K562 (cell line): ENCODE measurements at regions not wholly inside any gene's neighbourhood (a gene's known extent, or its start where the extent isn't known, plus 50 kb on each side); places are given as distances from the start of the nearest gene placed in this dataset.

ENCODE experiments used
- ATAC-seq: fragments of 200-7000 bp; cut with Tn5 transposase; 3 replicates; pipeline ENCODE4 v1.9.1; 2020; ENCODE audit warnings: moderate library complexity
- BruUV-seq: library from RNA; stranded (reverse); fragments of 400-500 nt; replicated peaks from 2 replicates; lab custom pipeline; 2021; lab: Mats Ljungman, UMichigan
- CTCF ChIA-PET: fragments of 300-600 bp; formaldehyde crosslinking; extraction: SDS; loops from one replicate; lab custom pipeline; 2021; ENCODE audit warnings: low intra/inter-chr PET ratio; lab: Yijun Ruan, JAX
- POLR2A ChIA-PET: fragments of 300-600, 350-650 bp; sonication (Branson Sonifier 250); formaldehyde crosslinking; extraction: SDS; loops from one replicate; lab custom pipeline; 2021; ENCODE audit warnings: antibody characterized with exemption, inconsistent platforms; lab: Yijun Ruan, JAX
- DNase-seq, 4 experiments: peaks; one replicate each; pipeline versions ENCODE4 v3.0.0 to v3.0.0-alpha.2; 2011 to 2018; ENCODE audit warnings: low spot score in 3 of 4, mixed read lengths in 3 of 4; ENCODE audit errors: extremely low read depth in 1 of 4
- FAIRE-seq: peaks from 2 replicates; lab custom pipeline; 2011; peaks lifted over from hg19 to GRCh38; lab: Jason Lieb, UNC
- H2AFZ ChIP-seq: 2 replicates; pipeline ENCODE4 v1.6.0; 2011; ENCODE audit warnings: low read depth, low read length, control low read depth, inconsistent platforms
- H3K27ac ChIP-seq: fragments of 200-600 bp; 3 replicates; pipeline ENCODE4 v1.8.0; 2011; ENCODE audit warnings: low read depth, mild to moderate bottlenecking, control low read depth, inconsistent platforms, low read length, moderate library complexity, mixed read lengths; ENCODE audit errors: extremely low read depth
- H3K27me3 ChIP-seq, 2 experiments: fragments of 300-600 bp in 1 of 2; 2 replicates in 1 of 2; 3 replicates in 1 of 2; pipeline versions ENCODE4 v1.6.0 to v1.8.0; 2011; ENCODE audit warnings: inconsistent platforms in 2 of 2, low read length in 2 of 2, mild to moderate bottlenecking in 1 of 2, mixed read lengths in 1 of 2, moderate library complexity in 1 of 2; ENCODE audit not compliant: control insufficient read depth in 2 of 2, insufficient read depth in 2 of 2
- H3K36me3 ChIP-seq: fragments of 300-600 bp; 3 replicates; pipeline ENCODE4 v1.8.0; 2011; ENCODE audit warnings: mild to moderate bottlenecking, low read length, inconsistent platforms; ENCODE audit not compliant: control insufficient read depth, insufficient read depth
- H3K4me1 ChIP-seq, 2 experiments: fragments of 200-600 bp in 1 of 2; replicated peaks in 1 of 2; 2 replicates in 1 of 2; 3 replicates in 1 of 2; pipeline versions ENCODE4 v1.5.1 to v1.8.0; 2011; ENCODE audit warnings: inconsistent platforms in 2 of 2, low read length in 2 of 2, mild to moderate bottlenecking in 1 of 2, mixed read lengths in 1 of 2, moderate library complexity in 1 of 2; ENCODE audit not compliant: control insufficient read depth in 2 of 2, insufficient read depth in 2 of 2
- H3K4me2 ChIP-seq: 2 replicates; pipeline ENCODE4 v1.6.1; 2011; ENCODE audit warnings: low read length, control low read depth, inconsistent platforms, mixed read lengths; ENCODE audit not compliant: insufficient read depth
- H3K4me3 ChIP-seq: fragments of 200-600 bp; sonication (generic), shearing (Covaris generic); 2 replicates; pipeline ENCODE4 v1.5.1; 2016; ENCODE audit warnings: control low read depth, inconsistent platforms
- H3K79me2 ChIP-seq: fragments of 200-600 bp; 3 replicates; pipeline ENCODE4 v1.8.0; 2011; ENCODE audit warnings: low read length, inconsistent platforms; ENCODE audit not compliant: control insufficient read depth, insufficient read depth
- H3K9ac ChIP-seq, 2 experiments: 2 replicates each; pipeline versions ENCODE4 v1.6.0 to v1.6.1; 2011; ENCODE audit warnings: low read depth in 2 of 2, low read length in 2 of 2, control low read depth in 1 of 2, inconsistent platforms in 1 of 2, mild to moderate bottlenecking in 1 of 2, mixed read lengths in 1 of 2; ENCODE audit not compliant: insufficient read depth in 1 of 2
- H3K9me1 ChIP-seq: one replicate; pipeline ENCODE4 v1.6.0; 2011; ENCODE audit warnings: inconsistent platforms, mild to moderate bottlenecking, low read length, moderate library complexity; ENCODE audit not compliant: control insufficient read depth, insufficient read depth
- H3K9me3 ChIP-seq: replicated peaks from 2 replicates; pipeline ENCODE4 v1.5.1; 2011; ENCODE audit warnings: low read depth, low read length, inconsistent platforms; ENCODE audit not compliant: control insufficient read depth, insufficient read depth
- H4K20me1 ChIP-seq: replicated peaks from 2 replicates; pipeline ENCODE4 v1.6.1; 2011; ENCODE audit warnings: low read length, inconsistent platforms, mixed read lengths; ENCODE audit not compliant: control insufficient read depth, insufficient read depth
- CBFA2T3 ChIP-seq: fragments of 450-650 bp; IDR thresholded peaks from 2 replicates; pipeline ENCODE4 v1.6.1; 2017
- EGR1 ChIP-seq: fragments of 450-650 bp; conservative IDR thresholded peaks from 2 replicates; pipeline ENCODE4 v1.6.1; 2017; ENCODE audit warnings: mild to moderate bottlenecking
- ESRRB ChIP-seq: fragments of 250-450 bp; sonication (Bioruptor Pico); IDR thresholded peaks from 2 replicates; pipeline ENCODE4 v1.5.0; 2020; ENCODE audit warnings: mild to moderate bottlenecking, moderate library complexity, borderline replicate concordance
- HMGN3 ChIP-seq: IDR thresholded peaks from 2 replicates; pipeline ENCODE4 v1.6.1; 2011; ENCODE audit warnings: borderline replicate concordance, low read depth, mild to moderate bottlenecking, mixed read lengths, low read length; ENCODE audit not compliant: insufficient read length; ENCODE audit errors: extremely low read depth
- MYBL2 ChIP-seq, 2 experiments: fragments of 450-650 bp in 1 of 2; sonication (generic) in 1 of 2; formaldehyde crosslinking in 1 of 2; IDR thresholded peaks; 2 replicates each; pipeline versions ENCODE4 v1.6.1 to v1.8.1; 2017 to 2022; ENCODE audit warnings: borderline replicate concordance in 1 of 2, inconsistent platforms in 1 of 2, low read depth in 1 of 2, mild to moderate bottlenecking in 1 of 2, missing genetic modification reagents in 1 of 2, moderate library complexity in 1 of 2
- NCOR1 ChIP-seq: fragments of 450-650 bp; IDR thresholded peaks from 2 replicates; pipeline ENCODE4 v1.6.1; 2016; ENCODE audit warnings: mild to moderate bottlenecking, moderate library complexity
- SMARCA4 ChIP-seq: fragments of 450-650 bp; IDR thresholded peaks from 2 replicates; pipeline ENCODE4 v1.6.1; 2016
- TCF3 ChIP-seq: sonication (generic); formaldehyde crosslinking; IDR thresholded peaks from 2 replicates; pipeline ENCODE4 v1.4.0; 2020; ENCODE audit warnings: mild to moderate bottlenecking, missing genetic modification reagents
- TCF7 ChIP-seq: sonication (generic); IDR thresholded peaks from 2 replicates; pipeline ENCODE4 v1.6.1; 2016; ENCODE audit warnings: antibody characterized with exemption, borderline replicate concordance
- ZNF75A ChIP-seq: fragments of 450-650 bp; formaldehyde crosslinking; IDR thresholded peaks from 2 replicates; pipeline ENCODE4 v1.4.0; 2020; ENCODE audit warnings: mild to moderate bottlenecking
- in situ Hi-C: fragments of 300-500 bp; cut with MboI; formaldehyde crosslinking; loops from 4 replicates; pipeline ENCODE4 v1.15.0; 2018; ENCODE audit warnings: inconsistent platforms, mixed read lengths
- intact Hi-C: fragments of 100-400 bp; cut with micrococcal nuclease; formaldehyde crosslinking; loops from 2 replicates; pipeline ENCODE4 v1.14.2; 2022
- TF ChIP-seq, protein P1 (sequence below): fragments of 450-650 bp; IDR thresholded peaks from 2 replicates; pipeline ENCODE4 v1.7.1; 2018; ENCODE audit warnings: mild to moderate bottlenecking, low read depth; ENCODE audit not compliant: partially characterized antibody
- TF ChIP-seq, protein P2 (sequence below), 2 experiments: fragments of 450-650 bp in 1 of 2; sonication (generic) in 1 of 2; formaldehyde crosslinking in 1 of 2; IDR thresholded peaks; 2 replicates each; pipeline versions ENCODE4 v1.7.1 to v1.9.0; 2016 to 2022; ENCODE audit warnings: inconsistent platforms in 1 of 2, mild to moderate bottlenecking in 1 of 2, missing genetic modification reagents in 1 of 2

GRCh38 chr6:9272671-9273070 is 837.3 kb upstream of the SLC35B3 start:
- Histone ChIP-seq H3K9ac (no peak overlapping the region), H3K4me1 (no peaks in the 10 kb centered on the region), H3K79me2 (no peaks in the 10 kb centered on the region), H4K20me1 (no peaks in the 10 kb centered on the region), H3K27me3 (no peaks in the 10 kb centered on the region), H3K4me2 (no peak overlapping the region), H3K27ac (no peak overlapping the region), H3K4me3 (no peak overlapping the region), H2AFZ (no peak overlapping the region), H3K9me3 (no peaks in the 10 kb centered on the region), H3K36me3 (no peaks in the 10 kb centered on the region), H3K9me1 (no peaks in the 10 kb centered on the region)
- intact Hi-C loops (no loop called here), in situ Hi-C loops (no loop called here)
- BruUV-seq, result no TSS peak
- DNase-seq (no peak), ATAC-seq (no peak), FAIRE-seq (no peak)
- CTCF ChIA-PET, result no interaction called here
- TF ChIP-seq ESRRB (no peak), ZNF75A (CRISPR knock-in tag) (no peak), EGR1 (no peak), CBFA2T3 (no peak), TCF7 (no peak), HMGN3 (no peak), NCOR1 (no peak), MYBL2 (IDR thresholded peaks at IDR 0.05; ENCODE audit: low read depth) (no peak), MYBL2 (CRISPR knock-in tag; IDR thresholded peaks at IDR 0.05; ENCODE audit: borderline replicate concordance) (no peak), TCF3 (CRISPR knock-in tag) (no peak), SMARCA4 (no peak)
- TF ChIP-seq, protein P1, sequence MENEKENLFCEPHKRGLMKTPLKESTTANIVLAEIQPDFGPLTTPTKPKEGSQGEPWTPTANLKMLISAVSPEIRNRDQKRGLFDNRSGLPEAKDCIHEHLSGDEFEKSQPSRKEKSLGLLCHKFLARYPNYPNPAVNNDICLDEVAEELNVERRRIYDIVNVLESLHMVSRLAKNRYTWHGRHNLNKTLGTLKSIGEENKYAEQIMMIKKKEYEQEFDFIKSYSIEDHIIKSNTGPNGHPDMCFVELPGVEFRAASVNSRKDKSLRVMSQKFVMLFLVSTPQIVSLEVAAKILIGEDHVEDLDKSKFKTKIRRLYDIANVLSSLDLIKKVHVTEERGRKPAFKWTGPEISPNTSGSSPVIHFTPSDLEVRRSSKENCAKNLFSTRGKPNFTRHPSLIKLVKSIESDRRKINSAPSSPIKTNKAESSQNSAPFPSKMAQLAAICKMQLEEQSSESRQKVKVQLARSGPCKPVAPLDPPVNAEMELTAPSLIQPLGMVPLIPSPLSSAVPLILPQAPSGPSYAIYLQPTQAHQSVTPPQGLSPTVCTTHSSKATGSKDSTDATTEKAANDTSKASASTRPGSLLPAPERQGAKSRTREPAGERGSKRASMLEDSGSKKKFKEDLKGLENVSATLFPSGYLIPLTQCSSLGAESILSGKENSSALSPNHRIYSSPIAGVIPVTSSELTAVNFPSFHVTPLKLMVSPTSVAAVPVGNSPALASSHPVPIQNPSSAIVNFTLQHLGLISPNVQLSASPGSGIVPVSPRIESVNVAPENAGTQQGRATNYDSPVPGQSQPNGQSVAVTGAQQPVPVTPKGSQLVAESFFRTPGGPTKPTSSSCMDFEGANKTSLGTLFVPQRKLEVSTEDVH, result no peak
- TF ChIP-seq, protein P2, sequence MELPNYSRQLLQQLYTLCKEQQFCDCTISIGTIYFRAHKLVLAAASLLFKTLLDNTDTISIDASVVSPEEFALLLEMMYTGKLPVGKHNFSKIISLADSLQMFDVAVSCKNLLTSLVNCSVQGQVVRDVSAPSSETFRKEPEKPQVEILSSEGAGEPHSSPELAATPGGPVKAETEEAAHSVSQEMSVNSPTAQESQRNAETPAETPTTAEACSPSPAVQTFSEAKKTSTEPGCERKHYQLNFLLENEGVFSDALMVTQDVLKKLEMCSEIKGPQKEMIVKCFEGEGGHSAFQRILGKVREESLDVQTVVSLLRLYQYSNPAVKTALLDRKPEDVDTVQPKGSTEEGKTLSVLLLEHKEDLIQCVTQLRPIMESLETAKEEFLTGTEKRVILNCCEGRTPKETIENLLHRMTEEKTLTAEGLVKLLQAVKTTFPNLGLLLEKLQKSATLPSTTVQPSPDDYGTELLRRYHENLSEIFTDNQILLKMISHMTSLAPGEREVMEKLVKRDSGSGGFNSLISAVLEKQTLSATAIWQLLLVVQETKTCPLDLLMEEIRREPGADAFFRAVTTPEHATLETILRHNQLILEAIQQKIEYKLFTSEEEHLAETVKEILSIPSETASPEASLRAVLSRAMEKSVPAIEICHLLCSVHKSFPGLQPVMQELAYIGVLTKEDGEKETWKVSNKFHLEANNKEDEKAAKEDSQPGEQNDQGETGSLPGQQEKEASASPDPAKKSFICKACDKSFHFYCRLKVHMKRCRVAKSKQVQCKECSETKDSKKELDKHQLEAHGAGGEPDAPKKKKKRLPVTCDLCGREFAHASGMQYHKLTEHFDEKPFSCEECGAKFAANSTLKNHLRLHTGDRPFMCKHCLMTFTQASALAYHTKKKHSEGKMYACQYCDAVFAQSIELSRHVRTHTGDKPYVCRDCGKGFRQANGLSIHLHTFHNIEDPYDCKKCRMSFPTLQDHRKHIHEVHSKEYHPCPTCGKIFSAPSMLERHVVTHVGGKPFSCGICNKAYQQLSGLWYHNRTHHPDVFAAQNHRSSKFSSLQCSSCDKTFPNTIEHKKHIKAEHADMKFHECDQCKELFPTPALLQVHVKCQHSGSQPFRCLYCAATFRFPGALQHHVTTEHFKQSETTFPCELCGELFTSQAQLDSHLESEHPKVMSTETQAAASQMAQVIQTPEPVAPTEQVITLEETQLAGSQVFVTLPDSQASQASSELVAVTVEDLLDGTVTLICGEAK (IDR thresholded peaks at IDR 0.05), result no peak
- TF ChIP-seq, protein P2 (CRISPR knock-in tag; IDR thresholded peaks at IDR 0.05), result no peak
- POLR2A ChIA-PET, result no interaction called here
